NT2/D1 (cell line): ENCODE measurements at regions not wholly inside any gene's neighbourhood (a gene's known extent, or its start where the extent isn't known, plus 50 kb on each side); places are given as distances from the start of the nearest gene placed in this dataset.

ENCODE experiments used
- YY1 ChIP-seq: IDR thresholded peaks from 2 replicates; pipeline ENCODE4 v1.6.1; 2011; ENCODE audit not compliant: insufficient read length, insufficient read depth
- ZNF274 ChIP-seq: IDR thresholded peaks from 2 replicates; pipeline ENCODE4 v1.6.1; 2011; ENCODE audit warnings: mild to moderate bottlenecking, low read depth, low read length

DNA sequence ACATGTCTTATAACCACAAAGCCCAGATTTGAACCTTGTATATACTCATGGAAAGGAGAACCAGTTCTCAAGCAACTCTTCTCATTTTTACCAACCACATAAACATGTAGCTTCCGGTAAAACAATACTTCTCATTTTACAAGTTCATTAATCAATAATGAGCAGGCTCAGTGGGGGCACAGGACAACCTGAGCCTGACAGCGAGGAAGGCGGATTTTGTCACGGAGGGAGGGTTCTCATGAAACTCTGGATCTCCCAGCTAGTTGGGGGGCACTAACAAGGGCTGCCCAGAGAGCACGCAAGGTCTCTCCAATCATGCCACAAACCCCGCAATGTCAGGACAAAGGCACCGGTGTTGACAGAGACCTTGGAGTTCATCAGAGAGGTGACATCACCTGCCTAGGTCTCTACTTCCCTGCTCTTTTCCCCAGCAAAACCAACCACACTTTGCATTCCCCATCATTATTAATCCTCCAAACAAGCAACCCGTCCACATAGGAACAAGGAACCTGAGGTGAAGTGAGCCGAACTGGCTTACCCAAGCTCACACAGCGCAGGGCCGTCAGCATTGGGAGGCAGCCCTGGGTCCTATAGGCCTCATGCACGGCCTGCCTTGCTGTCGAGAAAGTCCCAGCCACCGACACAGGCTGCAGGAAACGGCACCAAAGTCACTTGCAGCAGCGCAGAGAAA lies 192.1 kb upstream of the KLF14 start:
- no peak for TF ChIP-seq ZNF274
- TF ChIP-seq YY1 = no peak
